ENCODE measurements at regions not wholly inside any gene's neighbourhood (a gene's known extent, or its start where the extent isn't known, plus 50 kb on each side); places are given as distances from the start of the nearest gene placed in this dataset.
A peak's percentile ranks its signal among the peaks of the same experiment; 100 is the strongest.

GRCh38 chr10:29131952-29132547 is 156.8 kb upstream of the LYZL1 start (continued):
- TF ChIP-seq ID3 (CRISPR knock-in tag; IDR thresholded peaks at IDR 0.05), result no peak
- TF ChIP-seq ID3 (tag; IDR thresholded peaks at IDR 0.05), result peak; percentile 59; the same call in 1 of the 2 replicates
- TF ChIP-seq CEBPZ (IDR thresholded peaks at IDR 0.05; ENCODE audit: borderline replicate concordance, low read depth, low read length), result no peak
- no peak; the same call in 1 of the 2 replicates for TF ChIP-seq ZNF644 (tag; IDR thresholded peaks at IDR 0.05; ENCODE audit: low read depth)
- no peak for TF ChIP-seq U2AF1 (optimal IDR thresholded peaks at IDR 0.05; ENCODE audit: low read depth, low read length)
- TF ChIP-seq DPF2 (IDR thresholded peaks at IDR 0.05), result peak; percentile 97
- no peak for TF ChIP-seq E4F1 (CRISPR knock-in tag; IDR thresholded peaks at IDR 0.05; ENCODE audit: borderline replicate concordance)
- TF ChIP-seq ZNF184 (CRISPR knock-in tag; IDR thresholded peaks at IDR 0.05), result no peak
- TF ChIP-seq KLF1 (tag; IDR thresholded peaks at IDR 0.05), result no peak
- no peak for TF ChIP-seq TAF7 (tag; IDR thresholded peaks at IDR 0.05)
- no peak for TF ChIP-seq SRSF9 (IDR thresholded peaks at IDR 0.05; ENCODE audit: borderline replicate concordance, low read depth, low read length)
- no peak for TF ChIP-seq HMBOX1 (IDR thresholded peaks at IDR 0.05)
- no peak for TF ChIP-seq C11orf30 (IDR thresholded peaks at IDR 0.05; ENCODE audit: low read depth)
- TF ChIP-seq HIVEP1 (CRISPR knock-in tag; IDR thresholded peaks at IDR 0.05), result no peak
- peak; percentile 96 for TF ChIP-seq MEIS2 (IDR thresholded peaks at IDR 0.05; ENCODE audit: partially characterized antibody)
- peak; percentile 87 for TF ChIP-seq NBN (IDR thresholded peaks at IDR 0.05; ENCODE audit: low read depth)
- no peak for TF ChIP-seq FUS (optimal IDR thresholded peaks at IDR 0.05; ENCODE audit: low read depth, low read length)
- peak; percentile 61; the same call in 1 of the 2 replicates for TF ChIP-seq ZNF311 (CRISPR knock-in tag; IDR thresholded peaks at IDR 0.05)
- TF ChIP-seq LEF1 (IDR thresholded peaks at IDR 0.05), result peak; percentile 97
- peak; percentile 76; the same call in 1 of the 2 replicates for TF ChIP-seq STAT5A (IDR thresholded peaks at IDR 0.05; ENCODE audit: borderline replicate concordance, low read length)
- TF ChIP-seq PHF20 (IDR thresholded peaks at IDR 0.05; ENCODE audit: partially characterized antibody), result no peak
